Mesenchymal stem cell (in vitro differentiated cells and primary cell): ENCODE measurements at regions not wholly inside any gene's neighbourhood (a gene's known extent, or its start where the extent isn't known, plus 50 kb on each side); places are given as distances from the start of the nearest gene placed in this dataset.

Experiments used
- DNase-seq: peaks from one replicate; pipeline ENCODE4 v3.0.0-alpha.2; 2013
- H2AFZ ChIP-seq: one replicate; pipeline ENCODE4 v1.6.1; 2013; ENCODE audit warnings: low read depth, mild to moderate bottlenecking, control low read depth, inconsistent platforms, low read length, moderate library complexity
- H2AK5ac ChIP-seq: 2 replicates; pipeline ENCODE4 v1.6.1; 2013; ENCODE audit warnings: low read length, moderate library complexity, mild to moderate bottlenecking, inconsistent platforms; ENCODE audit not compliant: severe bottlenecking
- H2BK120ac ChIP-seq: one replicate; pipeline ENCODE4 v1.6.1; 2013; ENCODE audit warnings: low read depth, mild to moderate bottlenecking, inconsistent platforms, low read length, moderate library complexity
- H2BK12ac ChIP-seq, 2 experiments: one replicate each; pipeline ENCODE4 v1.6.1; 2013; ENCODE audit warnings: inconsistent platforms in 2 of 2, low read length in 2 of 2, mild to moderate bottlenecking in 2 of 2, moderate library complexity in 2 of 2, control low read depth in 1 of 2
- H2BK15ac ChIP-seq: one replicate; pipeline ENCODE4 v1.6.1; 2013; ENCODE audit warnings: mild to moderate bottlenecking, low read depth, inconsistent platforms; ENCODE audit not compliant: poor library complexity, severe bottlenecking
- H2BK5ac ChIP-seq: 2 replicates; pipeline ENCODE4 v1.6.1; 2013; ENCODE audit warnings: low read depth, mild to moderate bottlenecking, low read length, control low read depth, inconsistent platforms; ENCODE audit not compliant: poor library complexity, severe bottlenecking
- H3K14ac ChIP-seq, 2 experiments: one replicate each; pipeline ENCODE4 v1.6.1; 2013; ENCODE audit warnings: inconsistent platforms in 2 of 2, low read length in 2 of 2, control low read depth in 1 of 2, mild to moderate bottlenecking in 1 of 2, moderate library complexity in 1 of 2
- H3K18ac ChIP-seq, 2 experiments: one replicate each; pipeline ENCODE4 v1.6.1; 2013; ENCODE audit warnings: inconsistent platforms in 2 of 2, low read length in 2 of 2, control low read depth in 1 of 2, low read depth in 1 of 2, mild to moderate bottlenecking in 1 of 2
- H3K23ac ChIP-seq, 2 experiments: one replicate each; pipeline ENCODE4 v1.6.1; 2013; ENCODE audit warnings: inconsistent platforms in 2 of 2, low read length in 2 of 2, mild to moderate bottlenecking in 2 of 2, moderate library complexity in 2 of 2, control low read depth in 1 of 2
- H3K27ac ChIP-seq: 2 replicates; pipeline ENCODE4 v1.5.1; 2013; ENCODE audit warnings: mild to moderate bottlenecking, moderate library complexity, low read length, control low read depth, inconsistent platforms; ENCODE audit not compliant: poor library complexity, severe bottlenecking
- H3K27me3 ChIP-seq, 2 experiments: 2 replicates each; pipeline versions ENCODE4 v1.6.1 to v1.7.0; 2013; ENCODE audit warnings: low read length in 2 of 2, mild to moderate bottlenecking in 2 of 2, moderate library complexity in 2 of 2, control low read depth in 1 of 2, inconsistent platforms in 1 of 2; ENCODE audit not compliant: control insufficient read depth in 1 of 2, insufficient read depth in 1 of 2
- H3K36me3 ChIP-seq, 2 experiments: 2 replicates each; pipeline versions ENCODE4 v1.6.1 to v1.7.0; 2013; ENCODE audit warnings: low read length in 2 of 2, control low read depth in 1 of 2, inconsistent platforms in 1 of 2, low read depth in 1 of 2, mild to moderate bottlenecking in 1 of 2; ENCODE audit not compliant: insufficient read depth in 2 of 2, control insufficient read depth in 1 of 2
- H3K4ac ChIP-seq, 2 experiments: one replicate each; pipeline ENCODE4 v1.6.1; 2013; ENCODE audit warnings: inconsistent platforms in 2 of 2, low read length in 2 of 2, mild to moderate bottlenecking in 2 of 2, moderate library complexity in 2 of 2, control low read depth in 1 of 2, low read depth in 1 of 2
- H3K4me1 ChIP-seq: 2 replicates; pipeline ENCODE4 v1.6.1; 2013; ENCODE audit warnings: low read depth, low read length, control low read depth; ENCODE audit not compliant: control insufficient read depth, insufficient read depth
- H3K4me2 ChIP-seq: 2 replicates; pipeline ENCODE4 v1.6.1; 2013; ENCODE audit warnings: low read length, mild to moderate bottlenecking, inconsistent platforms; ENCODE audit not compliant: poor library complexity, severe bottlenecking
- H3K4me3 ChIP-seq, 2 experiments: 2 replicates each; pipeline versions ENCODE4 v1.5.1 to v1.7.0; 2013; ENCODE audit warnings: low read length in 2 of 2, mild to moderate bottlenecking in 2 of 2, control low read depth in 1 of 2, low read depth in 1 of 2; ENCODE audit not compliant: insufficient read depth in 1 of 2
- H3K79me1 ChIP-seq: replicated peaks from 2 replicates; pipeline ENCODE4 v1.6.1; 2013; ENCODE audit warnings: mild to moderate bottlenecking, control low read depth, low read length, inconsistent platforms; ENCODE audit not compliant: poor library complexity, severe bottlenecking
- H3K9ac ChIP-seq: 2 replicates; pipeline ENCODE4 v1.7.0; 2013; ENCODE audit warnings: mild to moderate bottlenecking, low read length, moderate library complexity
- H3K9me3 ChIP-seq: 2 replicates; pipeline ENCODE4 v1.7.0; 2013; ENCODE audit warnings: mild to moderate bottlenecking, low read length; ENCODE audit not compliant: control insufficient read depth
- H4K8ac ChIP-seq: one replicate; pipeline ENCODE4 v1.6.1; 2013; ENCODE audit warnings: inconsistent platforms, mild to moderate bottlenecking, low read length, moderate library complexity
- H4K91ac ChIP-seq: one replicate; pipeline ENCODE4 v1.6.1; 2013; ENCODE audit warnings: mild to moderate bottlenecking, low read length, inconsistent platforms
- WGBS: methylation state at CpG from one replicate; pipeline ENCODE4 v1.1.7; 2013; ENCODE audit warnings: mixed read lengths; 5-methylcytosine and 5-hydroxymethylcytosine counted together

DNA sequence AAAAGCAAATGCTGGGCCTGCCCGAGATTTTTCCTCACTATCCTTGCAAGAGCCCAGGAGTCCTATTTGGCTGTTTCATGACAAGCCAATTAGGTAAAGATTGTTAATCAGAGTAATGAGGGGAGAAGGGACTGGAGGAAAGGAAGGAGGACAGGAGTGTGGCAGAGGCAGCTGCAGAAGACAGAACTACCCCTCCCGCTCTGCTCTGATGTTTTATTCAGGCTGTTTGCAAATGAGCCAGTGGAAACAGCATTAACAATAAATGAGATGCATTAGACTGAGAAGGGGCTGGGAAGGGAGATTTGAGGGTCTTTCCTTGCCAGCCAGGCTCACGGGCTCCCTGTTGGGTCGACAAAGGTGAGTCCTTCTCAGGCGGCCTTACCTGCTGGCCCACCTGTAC lies 421.0 kb upstream of the CCDC196 start:
- Histone ChIP-seq H4K91ac (no peak overlapping the region), H3K4ac (no peak overlapping the region), H3K18ac (no peak overlapping the region), H2BK5ac (no peak overlapping the region), H3K36me3 (no peaks in the 10 kb centered on the region), H3K23ac (no peak overlapping the region), H2BK12ac (no peak overlapping the region), H4K8ac (no peak overlapping the region), H3K4me1 (no peaks in the 10 kb centered on the region), H3K27ac (no peak overlapping the region), H3K27me3 (peaks cover 0 to 1% of the 10 kb centered on the region in 2 experiments), H2BK15ac (no peak overlapping the region), H3K4me3 (no peak overlapping the region), H2BK120ac (no peak overlapping the region), H3K14ac (no peak overlapping the region), H2AFZ (no peak overlapping the region), H2AK5ac (no peak overlapping the region), H3K9ac (no peak overlapping the region), H3K4me2 (no peak overlapping the region), H3K79me1 (no peaks in the 10 kb centered on the region), H3K9me3 (no peaks in the 10 kb centered on the region)
- DNase-seq, result no peak
- WGBS, result 84% methylated on average over 5 of the region's 5 CpGs

DNA sequence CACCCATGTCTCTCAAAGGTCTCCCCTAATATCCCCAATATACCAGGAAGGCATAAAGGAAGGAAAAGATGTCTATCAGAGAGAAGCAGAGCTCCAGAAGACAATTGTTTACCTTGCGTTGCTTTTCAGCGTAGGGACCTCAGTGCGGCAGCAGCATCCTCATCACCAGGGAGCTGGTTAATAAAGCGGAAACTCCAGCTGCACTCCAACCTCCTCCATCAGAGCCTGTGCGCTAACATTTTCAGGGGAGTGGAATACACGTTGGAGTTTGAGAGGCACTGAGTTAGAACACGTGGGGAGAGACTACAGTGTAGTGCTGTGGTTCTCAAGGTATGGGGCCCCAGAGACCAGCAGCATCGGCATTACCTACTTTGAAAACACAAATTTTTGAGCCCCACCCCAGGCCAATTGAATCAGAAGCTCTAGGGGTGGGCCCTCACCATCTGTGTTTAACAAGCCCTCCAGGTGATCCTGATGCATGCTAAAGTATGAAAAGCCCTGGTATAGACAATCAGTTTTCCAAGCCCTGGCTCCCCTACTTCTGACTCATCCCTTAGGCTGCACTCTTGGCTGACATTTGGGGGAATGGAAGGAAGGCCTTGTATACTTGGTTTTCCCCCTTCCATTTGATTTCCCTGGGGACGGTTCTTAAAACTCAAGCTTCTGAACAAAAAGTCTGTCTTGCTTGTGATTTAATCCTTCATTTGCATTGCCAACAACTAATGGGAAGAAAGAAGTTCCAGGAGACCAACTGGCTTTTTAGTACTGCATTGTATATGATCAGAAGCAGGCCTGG lies 419.0 kb upstream of the CCDC196 start:
- Histone ChIP-seq H2AFZ (no peak overlapping the region), H2BK5ac (no peak overlapping the region), H2BK15ac (no peak overlapping the region), H3K14ac (no peak overlapping the region), H3K23ac (no peak overlapping the region), H3K4ac (no peak overlapping the region), H3K4me1 (no peaks in the 10 kb centered on the region), H3K27me3 (peaks cover 0 to 4% of the 10 kb centered on the region in 2 experiments), H4K91ac (no peak overlapping the region), H3K27ac (no peak overlapping the region), H2BK12ac (no peak overlapping the region), H4K8ac (no peak overlapping the region), H2BK120ac (no peak overlapping the region), H3K4me3 (no peak overlapping the region), H3K79me1 (no peaks in the 10 kb centered on the region), H3K18ac (no peak overlapping the region), H3K9ac (no peak overlapping the region), H2AK5ac (no peak overlapping the region), H3K4me2 (no peak overlapping the region), H3K9me3 (no peaks in the 10 kb centered on the region), H3K36me3 (no peaks in the 10 kb centered on the region)
- WGBS, result 87% methylated on average over 9 of the region's 9 CpGs
- no peak for DNase-seq

GRCh38 chr14:66069036-66069435 lies 417.1 kb upstream of the CCDC196 start:
- Histone ChIP-seq H2AFZ (no peak overlapping the region), H2BK12ac (no peak overlapping the region), H3K4me2 (no peak overlapping the region), H3K18ac (no peak overlapping the region), H2AK5ac (no peak overlapping the region), H2BK5ac (no peak overlapping the region), H4K91ac (no peak overlapping the region), H3K4ac (no peak overlapping the region), H3K27me3 (peaks cover 0 to 4% of the 10 kb centered on the region in 2 experiments), H4K8ac (no peak overlapping the region), H3K14ac (no peak overlapping the region), H3K27ac (no peak overlapping the region), H2BK15ac (no peak overlapping the region), H3K4me3 (no peak overlapping the region), H3K79me1 (no peaks in the 10 kb centered on the region), H2BK120ac (no peak overlapping the region), H3K4me1 (no peaks in the 10 kb centered on the region), H3K36me3 (no peaks in the 10 kb centered on the region), H3K9me3 (no peaks in the 10 kb centered on the region), H3K9ac (no peak overlapping the region), H3K23ac (no peak overlapping the region)
- DNase-seq, result peak; percentile 3
- 94% methylated on average over 2 of the region's 2 CpGs for WGBS

DNA sequence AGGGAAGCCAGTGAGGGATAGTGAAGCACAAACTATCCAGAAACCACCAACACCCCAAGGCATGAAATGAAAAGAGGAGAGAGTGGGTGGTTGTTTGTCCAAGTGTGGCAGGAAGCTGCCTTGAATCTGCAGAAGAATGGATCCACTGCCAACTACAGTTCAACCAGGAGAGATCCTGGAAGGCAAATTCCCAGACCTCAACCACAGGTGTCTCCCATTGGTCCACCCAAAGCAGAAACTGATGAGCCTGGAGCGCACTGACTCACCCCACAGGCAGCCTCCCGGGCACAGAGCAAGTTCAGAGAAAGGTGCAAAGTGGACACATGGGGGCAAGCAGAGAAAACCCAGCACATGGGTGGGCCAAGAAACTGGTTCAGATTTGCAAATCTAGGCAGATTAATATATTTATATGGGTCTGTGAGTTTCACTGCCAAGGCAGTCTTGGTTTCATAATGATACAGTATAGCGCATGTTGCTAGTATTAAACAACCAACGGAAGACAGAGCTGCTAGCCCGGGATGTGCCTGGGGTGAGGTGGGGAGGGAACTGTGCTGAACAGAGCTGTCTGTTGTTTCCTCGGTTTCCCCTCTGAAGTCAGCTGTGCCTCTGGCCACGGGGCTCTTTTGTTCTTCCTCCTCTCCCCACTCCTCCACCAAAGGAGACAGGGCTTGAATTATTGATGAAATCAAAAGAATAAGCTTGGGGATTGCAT lies 416.2 kb upstream of the CCDC196 start:
- no peak overlapping the region for H2BK15ac ChIP-seq
- no peak overlapping the region for H2BK5ac ChIP-seq
- no peaks in the 10 kb centered on the region for H3K4me1 ChIP-seq
- H3K9me3 ChIP-seq, result no peaks in the 10 kb centered on the region
- no peak overlapping the region for H3K4me2 ChIP-seq
- H2BK12ac ChIP-seq, result peak overlapping the region in 1 of 2 experiments; percentile 33
- no peak overlapping the region for H2AFZ ChIP-seq
- H3K27me3 ChIP-seq, result peaks cover 0 to 4% of the 10 kb centered on the region in 2 experiments
- no peaks in the 10 kb centered on the region for H3K79me1 ChIP-seq
- no peak overlapping the region for H2BK120ac ChIP-seq
- H2AK5ac ChIP-seq, result no peak overlapping the region
- WGBS, result 80% methylated on average over 6 of the region's 7 CpGs
- no peak overlapping the region for H3K9ac ChIP-seq
- no peak overlapping the region for H3K18ac ChIP-seq
- H3K23ac ChIP-seq, result no peak overlapping the region
- H3K36me3 ChIP-seq, result no peaks in the 10 kb centered on the region
- no peak overlapping the region for H3K14ac ChIP-seq
- H3K27ac ChIP-seq, result no peak overlapping the region
- no peak overlapping the region for H4K8ac ChIP-seq
- no peak for DNase-seq
- H3K4ac ChIP-seq, result no peak overlapping the region
- H4K91ac ChIP-seq, result no peak overlapping the region
- H3K4me3 ChIP-seq, result no peak overlapping the region
